RWPE2 (cell line): ENCODE measurements at regions not wholly inside any gene's neighbourhood (a gene's known extent, or its start where the extent isn't known, plus 50 kb on each side); places are given as distances from the start of the nearest gene placed in this dataset.

Source experiments
- ATAC-seq: fragments of 200-7000 bp; cut with Tn5 transposase; 3 replicates; pipeline ENCODE4 v1.9.1; 2021; ENCODE audit warnings: low read depth
- DNase-seq: peaks from one replicate; pipeline ENCODE4 v3.0.0-alpha.2; 2020; ENCODE audit warnings: low spot score
- H3K27ac ChIP-seq: fragments of 450-650 bp; 2 replicates; pipeline ENCODE4 v1.5.1; 2017; ENCODE audit warnings: mild to moderate bottlenecking; ENCODE audit not compliant: poor library complexity, severe bottlenecking
- H3K27me3 ChIP-seq: fragments of 250-450 bp; sonication (Bioruptor Pico); 2 replicates; pipeline ENCODE4 v1.5.1; 2021; ENCODE audit warnings: mild to moderate bottlenecking, moderate library complexity; ENCODE audit not compliant: insufficient read depth, poor library complexity, severe bottlenecking
- H3K36me3 ChIP-seq: fragments of 250-450 bp; sonication (Bioruptor Pico); 2 replicates; pipeline ENCODE4 v1.5.1; 2020; ENCODE audit warnings: low read depth, mild to moderate bottlenecking, moderate library complexity
- H3K4me1 ChIP-seq: fragments of 250-450 bp; sonication (Bioruptor Pico); 2 replicates; pipeline ENCODE4 v1.5.1; 2021; ENCODE audit warnings: mild to moderate bottlenecking, moderate library complexity; ENCODE audit not compliant: insufficient read depth, poor library complexity, severe bottlenecking
- H3K4me3 ChIP-seq: fragments of 250-450 bp; sonication (Bioruptor Pico); 2 replicates; pipeline ENCODE4 v1.5.1; 2021; ENCODE audit warnings: mild to moderate bottlenecking, moderate library complexity; ENCODE audit not compliant: severe bottlenecking
- H3K9me3 ChIP-seq: fragments of 250-450 bp; sonication (Bioruptor Pico); 2 replicates; pipeline ENCODE4 v1.5.1; 2021; ENCODE audit warnings: mild to moderate bottlenecking, moderate library complexity; ENCODE audit not compliant: severe bottlenecking
- CTCF ChIP-seq: fragments of 450-650 bp; IDR thresholded peaks from one replicate; pipeline ENCODE4 v1.5.1; 2017; ENCODE audit warnings: mild to moderate bottlenecking, moderate library complexity; ENCODE audit not compliant: poor library complexity, severe bottlenecking

- no peaks in the 10 kb centered on the region for H3K27me3 ChIP-seq
- no peaks in the 10 kb centered on the region for H3K36me3 ChIP-seq
- H3K27ac ChIP-seq, result no peak overlapping the region
- no peak for TF ChIP-seq CTCF
- DNase-seq (no peak), ATAC-seq (no peak)
- H3K4me3 ChIP-seq, result no peak overlapping the region
- H3K9me3 ChIP-seq, result no peaks in the 10 kb centered on the region
- H3K4me1 ChIP-seq, result peaks cover 21% of the 10 kb centered on the region
Measured at GRCh38 chr5:74426506-74426905, 214.0 kb downstream of the ENC1 start.

- Histone ChIP-seq H3K36me3 (no peaks in the 10 kb centered on the region), H3K27me3 (no peaks in the 10 kb centered on the region), H3K27ac (peak overlapping the region; percentile 61), H3K4me3 (no peak overlapping the region), H3K9me3 (no peaks in the 10 kb centered on the region), H3K4me1 (peaks cover 21% of the 10 kb centered on the region)
- ATAC-seq, result peak; percentile 89
- TF ChIP-seq CTCF, result no peak
- no peak for DNase-seq
Measured at GRCh38 chr5:74424162-74424868, 216.2 kb downstream of the ENC1 start.

- Histone ChIP-seq H3K4me3 (no peak overlapping the region), H3K27me3 (no peaks in the 10 kb centered on the region), H3K27ac (peak overlapping the region; percentile 61), H3K9me3 (no peaks in the 10 kb centered on the region), H3K36me3 (no peaks in the 10 kb centered on the region), H3K4me1 (peaks cover 15% of the 10 kb centered on the region)
- DNase-seq (no peak), ATAC-seq (no peak)
- TF ChIP-seq CTCF, result no peak
Measured at GRCh38 chr5:74423383-74423782, 217.1 kb downstream of the ENC1 start.

GRCh38 chr5:74422671-74423070 is 217.9 kb downstream of the ENC1 start:
- Histone ChIP-seq H3K4me3 (no peak overlapping the region), H3K27me3 (no peaks in the 10 kb centered on the region), H3K36me3 (no peaks in the 10 kb centered on the region), H3K9me3 (no peaks in the 10 kb centered on the region), H3K27ac (no peak overlapping the region), H3K4me1 (peaks cover 14% of the 10 kb centered on the region)
- ATAC-seq (no peak), DNase-seq (no peak)
- TF ChIP-seq CTCF, result no peak

- ATAC-seq, result no peak
- Histone ChIP-seq H3K4me3 (no peak overlapping the region), H3K4me1 (peaks cover 14% of the 10 kb centered on the region), H3K27me3 (no peaks in the 10 kb centered on the region), H3K27ac (no peak overlapping the region), H3K9me3 (no peaks in the 10 kb centered on the region), H3K36me3 (no peaks in the 10 kb centered on the region)
- no peak for DNase-seq
- TF ChIP-seq CTCF, result no peak
Measured at GRCh38 chr5:74422030-74422429, 218.5 kb downstream of the ENC1 start.
